Adrenal gland (tissue), 9 donors: ENCODE measurements at regions not wholly inside any gene's neighbourhood (a gene's known extent, or its start where the extent isn't known, plus 50 kb on each side); places are given as distances from the start of the nearest gene placed in this dataset.

ENCODE experiments used
- DNase-seq, 7 donors: peaks; one replicate each; pipeline ENCODE4 v3.0.0-alpha.2; 2019 to 2020
- H3K27ac ChIP-seq, 5 donors: fragments of 200-600 bp; sonication (generic) in 4 of 5; 1 replicate in 3 of 5; 2 replicates in 2 of 5; pipeline versions ENCODE4 v1.5.1 to v1.8.0; 2016 to 2020; ENCODE audit warnings: mild to moderate bottlenecking in 1 of 5
- H3K27me3 ChIP-seq: fragments of 200-600 bp; 2 replicates; pipeline ENCODE4 v1.8.0; 2021
- H3K36me3 ChIP-seq, 2 donors: fragments of 200-600 bp; replicated peaks in 1 of 2; 1 replicate in 1 of 2; 2 replicates in 1 of 2; pipeline versions ENCODE4 v1.5.1 to v1.8.0; 2018 to 2022
- H3K4me1 ChIP-seq, 2 donors: fragments of 200-600 bp; replicated peaks in 1 of 2; 1 replicate in 1 of 2; 2 replicates in 1 of 2; pipeline versions ENCODE4 v1.5.1 to v1.8.0; 2018 to 2021
- H3K4me3 ChIP-seq, 4 donors: fragments of 200-600 bp; sonication (generic) in 3 of 4; one replicate each; pipeline ENCODE4 v1.5.1; 2016 to 2018
- H3K9me3 ChIP-seq, 3 donors: fragments of 200-600 bp; sonication (generic) in 1 of 3; replicated peaks in 1 of 3; 1 replicate in 2 of 3; 2 replicates in 1 of 3; pipeline versions ENCODE4 v1.5.1 to v1.8.0; 2016 to 2021
- POLR2A ChIP-seq, 2 donors: fragments of 450-650 bp; IDR thresholded peaks; one replicate each; pipeline ENCODE4 v1.6.1; 2017; ENCODE audit warnings: antibody characterized with exemption in 2 of 2, mild to moderate bottlenecking in 2 of 2, moderate library complexity in 1 of 2
- WGBS, 4 donors: extraction: QIAGEN DNeasy Blood & Tissue Kit in 2 of 4; methylation state at CpG; one replicate each; pipeline versions ENCODE4 v1.1.5 to v1.1.7; 2013 to 2017; 5-methylcytosine and 5-hydroxymethylcytosine counted together
- intact Hi-C, 2 donors: fragments of 100-400 bp; cut with DNase I; formaldehyde crosslinking; loops; one replicate each; pipeline versions ENCODE4 v1.14.1 to v1.15.0; 2022 to 2023
- TF ChIP-seq, protein P1 (sequence below), 6 experiments: fragments of 450-650 bp in 4 of 6; fragments of 200-600 bp in 2 of 6; sonication (generic) in 1 of 6; IDR thresholded peaks; 1 replicate in 5 of 6; 2 replicates in 1 of 6; pipeline versions ENCODE4 v1.5.1 to v1.8.0; 2016 to 2021; ENCODE audit warnings: antibody characterized with exemption in 6 of 6, mild to moderate bottlenecking in 2 of 6, moderate library complexity in 1 of 6
- donor health status: healthy with polysubstance abuse.
- donor health status: Bipolar disorder and iron deficiency.
- donor health status: DM: yes; HTN: yes; CAD: no.
- donor health status: DM: no; HTN: no; CAD: no.
- donor health status: DM: no; HTN: no; CAD: no.

DNA sequence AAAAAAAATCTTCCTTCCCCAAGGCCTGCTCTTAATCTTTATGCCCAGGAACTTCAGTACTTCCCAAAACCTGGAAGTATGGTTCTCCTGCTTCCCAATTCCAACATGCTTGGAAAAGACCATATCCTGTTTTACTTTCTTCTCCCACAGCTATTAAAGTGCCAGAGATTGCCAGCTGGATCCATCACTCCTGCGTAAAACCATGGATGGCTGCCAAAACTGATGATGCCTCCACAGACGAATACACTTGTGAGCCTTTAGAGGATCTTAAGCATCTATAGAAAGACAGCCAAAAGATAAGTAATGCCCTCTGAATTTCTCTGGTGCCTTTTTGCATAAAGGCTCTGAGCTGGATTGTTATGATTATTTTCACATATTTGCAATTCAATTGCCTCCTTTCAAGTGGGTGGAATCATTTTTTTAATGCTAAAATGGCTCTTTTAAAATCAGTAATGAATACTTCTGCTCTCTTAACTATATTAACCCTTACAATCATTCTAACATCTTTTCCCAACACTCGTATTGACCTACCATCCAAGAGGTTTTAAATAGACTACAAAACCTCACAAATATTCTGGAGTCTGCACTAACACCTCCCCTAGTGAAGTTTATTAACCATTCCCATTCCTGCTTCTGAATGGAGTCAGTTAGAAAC is 1807.8 kb downstream of the BRINP3 start:
- Histone ChIP-seq H3K4me3 (no peak overlapping the region), H3K4me1 (no peaks in the 10 kb centered on the region), H3K27me3 (no peaks in the 10 kb centered on the region), H3K27ac (no peak overlapping the region), H3K9me3 (no peaks in the 10 kb centered on the region), H3K36me3 (no peaks in the 10 kb centered on the region)
- DNase-seq = no peak
- intact Hi-C loops = no loop called here
- 56 to 75% (median 65%) methylated on average over 3 of the region's 3 CpGs for WGBS, 4 donors
- TF ChIP-seq, protein P1, sequence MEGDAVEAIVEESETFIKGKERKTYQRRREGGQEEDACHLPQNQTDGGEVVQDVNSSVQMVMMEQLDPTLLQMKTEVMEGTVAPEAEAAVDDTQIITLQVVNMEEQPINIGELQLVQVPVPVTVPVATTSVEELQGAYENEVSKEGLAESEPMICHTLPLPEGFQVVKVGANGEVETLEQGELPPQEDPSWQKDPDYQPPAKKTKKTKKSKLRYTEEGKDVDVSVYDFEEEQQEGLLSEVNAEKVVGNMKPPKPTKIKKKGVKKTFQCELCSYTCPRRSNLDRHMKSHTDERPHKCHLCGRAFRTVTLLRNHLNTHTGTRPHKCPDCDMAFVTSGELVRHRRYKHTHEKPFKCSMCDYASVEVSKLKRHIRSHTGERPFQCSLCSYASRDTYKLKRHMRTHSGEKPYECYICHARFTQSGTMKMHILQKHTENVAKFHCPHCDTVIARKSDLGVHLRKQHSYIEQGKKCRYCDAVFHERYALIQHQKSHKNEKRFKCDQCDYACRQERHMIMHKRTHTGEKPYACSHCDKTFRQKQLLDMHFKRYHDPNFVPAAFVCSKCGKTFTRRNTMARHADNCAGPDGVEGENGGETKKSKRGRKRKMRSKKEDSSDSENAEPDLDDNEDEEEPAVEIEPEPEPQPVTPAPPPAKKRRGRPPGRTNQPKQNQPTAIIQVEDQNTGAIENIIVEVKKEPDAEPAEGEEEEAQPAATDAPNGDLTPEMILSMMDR (IDR thresholded peaks at IDR 0.05) = no peak
- TF ChIP-seq POLR2A (IDR thresholded peaks at IDR 0.05) = no peak

- no peak overlapping the region for H3K27ac ChIP-seq
- no peak overlapping the region for H3K4me3 ChIP-seq
- TF ChIP-seq POLR2A (IDR thresholded peaks at IDR 0.05) = no peak
- TF ChIP-seq, protein P1 (IDR thresholded peaks at IDR 0.05) = no peak
- WGBS, 4 donors = 90 to 97% (median 94%) methylated on average over 2 of the region's 2 CpGs
- no peaks in the 10 kb centered on the region for H3K4me1 ChIP-seq
- no peaks in the 10 kb centered on the region for H3K27me3 ChIP-seq
- no peak for DNase-seq
- intact Hi-C loops = no loop called here
- H3K9me3 ChIP-seq = no peaks in the 10 kb centered on the region
- H3K36me3 ChIP-seq = no peaks in the 10 kb centered on the region
These were observed 1806.8 kb downstream of the BRINP3 start for GRCh38 chr1:188670837-188671236.

GRCh38 chr1:188672153-188672552 is 1805.5 kb downstream of the BRINP3 start:
- Histone ChIP-seq H3K36me3 (no peaks in the 10 kb centered on the region), H3K27me3 (no peaks in the 10 kb centered on the region), H3K4me3 (no peak overlapping the region), H3K27ac (no peak overlapping the region), H3K4me1 (no peaks in the 10 kb centered on the region), H3K9me3 (no peaks in the 10 kb centered on the region)
- intact Hi-C loops = no loop called here
- DNase-seq = no peak
- TF ChIP-seq, protein P1 (IDR thresholded peaks at IDR 0.05) = no peak
- TF ChIP-seq POLR2A (IDR thresholded peaks at IDR 0.05) = no peak

DNA sequence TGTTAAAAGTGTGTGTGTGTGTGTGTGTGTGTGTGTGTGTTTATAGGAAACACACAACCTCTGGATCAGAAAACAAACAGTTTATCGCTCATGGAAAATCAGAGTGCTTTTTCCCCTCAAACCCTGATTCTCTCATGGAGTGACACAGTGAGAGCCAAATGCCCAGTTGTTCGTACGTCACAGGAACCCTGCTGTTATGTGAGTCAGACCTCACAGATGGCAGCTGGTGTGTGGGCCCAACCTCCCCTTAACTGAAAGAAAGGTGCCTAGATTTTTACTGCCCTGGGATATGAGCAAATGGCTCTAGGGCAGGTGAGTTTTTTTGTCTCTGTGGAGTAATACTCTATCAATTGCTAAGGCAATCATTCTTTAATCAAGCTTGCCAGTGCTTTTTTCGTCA is 1788.1 kb downstream of the BRINP3 start:
- Histone ChIP-seq H3K36me3 (no peaks in the 10 kb centered on the region), H3K9me3 (no peaks in the 10 kb centered on the region), H3K4me3 (no peak overlapping the region), H3K4me1 (no peaks in the 10 kb centered on the region), H3K27me3 (no peaks in the 10 kb centered on the region), H3K27ac (no peak overlapping the region)
- TF ChIP-seq, protein P1 (IDR thresholded peaks at IDR 0.05) = no peak
- TF ChIP-seq POLR2A (IDR thresholded peaks at IDR 0.05) = no peak
- WGBS, 4 donors = 56 to 69% (median 65%) methylated on average over 4 of the region's 4 CpGs
- DNase-seq = no peak
- intact Hi-C loops = no loop called here
